NT2/D1 (cell line): ENCODE measurements at regions not wholly inside any gene's neighbourhood (a gene's known extent, or its start where the extent isn't known, plus 50 kb on each side); places are given as distances from the start of the nearest gene placed in this dataset.

Experiments used
- YY1 ChIP-seq: IDR thresholded peaks from 2 replicates; pipeline ENCODE4 v1.6.1; 2011; ENCODE audit not compliant: insufficient read length, insufficient read depth
- ZNF274 ChIP-seq: IDR thresholded peaks from 2 replicates; pipeline ENCODE4 v1.6.1; 2011; ENCODE audit warnings: mild to moderate bottlenecking, low read depth, low read length

- TF ChIP-seq ZNF274: no peak
- TF ChIP-seq YY1: no peak
Observed at GRCh38 chrX:14352511-14352910, 176.8 kb upstream of the GLRA2 start.
